ENCODE measurements at regions not wholly inside any gene's neighbourhood (a gene's known extent, or its start where the extent isn't known, plus 50 kb on each side); places are given as distances from the start of the nearest gene placed in this dataset.

GRCh38 chr13:22569811-22570210 is 611.0 kb upstream of the SGCG start:
- no peak for ATAC-seq

DNA sequence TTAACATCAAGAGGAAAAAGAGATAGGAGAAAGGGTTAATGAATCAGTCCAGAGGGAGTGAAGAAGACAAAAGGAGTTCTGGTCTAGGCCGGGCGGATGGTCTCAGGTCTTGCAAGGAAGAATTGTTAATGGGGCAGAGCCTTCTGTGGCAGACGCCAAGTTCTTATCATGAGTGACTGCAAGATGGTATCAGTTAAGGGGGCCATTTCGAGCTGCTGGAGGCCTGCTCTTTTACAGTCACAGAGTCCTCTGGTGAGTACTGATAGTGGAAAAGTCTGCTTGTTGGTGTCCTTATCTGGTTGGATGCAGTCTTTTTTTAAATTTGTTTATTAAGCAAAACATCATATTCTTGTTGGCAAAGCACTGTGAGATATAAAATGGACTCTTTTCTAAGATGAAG is 590.9 kb upstream of the SGCG start:
- H3K36me3 Mint-ChIP-seq (ENCODE audit: low read depth), result no peaks in the 10 kb centered on the region
- H3K27me3 Mint-ChIP-seq (ENCODE audit: insufficient read depth, low read depth, poor library complexity), result no peaks in the 10 kb centered on the region
- H3K27ac ChIP-seq (ENCODE audit: low read depth), result no peak overlapping the region
- H3K27ac Mint-ChIP-seq, result no peak overlapping the region
- no peak overlapping the region for H3K4me2 ChIP-seq
- no peak overlapping the region for H3K4me3 ChIP-seq
- ATAC-seq, result no peak
- H3K4me1 ChIP-seq (ENCODE audit: insufficient read depth), result no peaks in the 10 kb centered on the region
- no peaks in the 10 kb centered on the region for H3K79me2 ChIP-seq (replicated peaks; ENCODE audit: insufficient read depth)
- no peaks in the 10 kb centered on the region for H3K4me1 Mint-ChIP-seq
- DNase-seq (ENCODE audit: low spot score), result no peak
- no peak overlapping the region for H3K4me3 Mint-ChIP-seq
- H3K27me3 ChIP-seq (ENCODE audit: insufficient read depth), result no peaks in the 10 kb centered on the region
- no peaks in the 10 kb centered on the region for H3K36me3 ChIP-seq (ENCODE audit: insufficient read depth)
- no peaks in the 10 kb centered on the region for H4K20me1 ChIP-seq (replicated peaks; ENCODE audit: insufficient read depth)
- H3F3A ChIP-seq (replicated peaks; ENCODE audit: low read depth), result no peaks in the 10 kb centered on the region
- H2AFZ ChIP-seq, result no peak overlapping the region
- H3K9me3 Mint-ChIP-seq, result 0 out of 3 replicates have a peak, but pooled peaks cover 3% of the 10 kb centered on the region
- H3K9me2 ChIP-seq (ENCODE audit: insufficient read depth), result peaks cover 10% of the 10 kb centered on the region; the same call in 1 of the 2 replicates
- TF ChIP-seq, protein P1, sequence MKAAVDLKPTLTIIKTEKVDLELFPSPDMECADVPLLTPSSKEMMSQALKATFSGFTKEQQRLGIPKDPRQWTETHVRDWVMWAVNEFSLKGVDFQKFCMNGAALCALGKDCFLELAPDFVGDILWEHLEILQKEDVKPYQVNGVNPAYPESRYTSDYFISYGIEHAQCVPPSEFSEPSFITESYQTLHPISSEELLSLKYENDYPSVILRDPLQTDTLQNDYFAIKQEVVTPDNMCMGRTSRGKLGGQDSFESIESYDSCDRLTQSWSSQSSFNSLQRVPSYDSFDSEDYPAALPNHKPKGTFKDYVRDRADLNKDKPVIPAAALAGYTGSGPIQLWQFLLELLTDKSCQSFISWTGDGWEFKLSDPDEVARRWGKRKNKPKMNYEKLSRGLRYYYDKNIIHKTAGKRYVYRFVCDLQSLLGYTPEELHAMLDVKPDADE (IDR thresholded peaks at IDR 0.05), result no peak
- TF ChIP-seq, protein P2, sequence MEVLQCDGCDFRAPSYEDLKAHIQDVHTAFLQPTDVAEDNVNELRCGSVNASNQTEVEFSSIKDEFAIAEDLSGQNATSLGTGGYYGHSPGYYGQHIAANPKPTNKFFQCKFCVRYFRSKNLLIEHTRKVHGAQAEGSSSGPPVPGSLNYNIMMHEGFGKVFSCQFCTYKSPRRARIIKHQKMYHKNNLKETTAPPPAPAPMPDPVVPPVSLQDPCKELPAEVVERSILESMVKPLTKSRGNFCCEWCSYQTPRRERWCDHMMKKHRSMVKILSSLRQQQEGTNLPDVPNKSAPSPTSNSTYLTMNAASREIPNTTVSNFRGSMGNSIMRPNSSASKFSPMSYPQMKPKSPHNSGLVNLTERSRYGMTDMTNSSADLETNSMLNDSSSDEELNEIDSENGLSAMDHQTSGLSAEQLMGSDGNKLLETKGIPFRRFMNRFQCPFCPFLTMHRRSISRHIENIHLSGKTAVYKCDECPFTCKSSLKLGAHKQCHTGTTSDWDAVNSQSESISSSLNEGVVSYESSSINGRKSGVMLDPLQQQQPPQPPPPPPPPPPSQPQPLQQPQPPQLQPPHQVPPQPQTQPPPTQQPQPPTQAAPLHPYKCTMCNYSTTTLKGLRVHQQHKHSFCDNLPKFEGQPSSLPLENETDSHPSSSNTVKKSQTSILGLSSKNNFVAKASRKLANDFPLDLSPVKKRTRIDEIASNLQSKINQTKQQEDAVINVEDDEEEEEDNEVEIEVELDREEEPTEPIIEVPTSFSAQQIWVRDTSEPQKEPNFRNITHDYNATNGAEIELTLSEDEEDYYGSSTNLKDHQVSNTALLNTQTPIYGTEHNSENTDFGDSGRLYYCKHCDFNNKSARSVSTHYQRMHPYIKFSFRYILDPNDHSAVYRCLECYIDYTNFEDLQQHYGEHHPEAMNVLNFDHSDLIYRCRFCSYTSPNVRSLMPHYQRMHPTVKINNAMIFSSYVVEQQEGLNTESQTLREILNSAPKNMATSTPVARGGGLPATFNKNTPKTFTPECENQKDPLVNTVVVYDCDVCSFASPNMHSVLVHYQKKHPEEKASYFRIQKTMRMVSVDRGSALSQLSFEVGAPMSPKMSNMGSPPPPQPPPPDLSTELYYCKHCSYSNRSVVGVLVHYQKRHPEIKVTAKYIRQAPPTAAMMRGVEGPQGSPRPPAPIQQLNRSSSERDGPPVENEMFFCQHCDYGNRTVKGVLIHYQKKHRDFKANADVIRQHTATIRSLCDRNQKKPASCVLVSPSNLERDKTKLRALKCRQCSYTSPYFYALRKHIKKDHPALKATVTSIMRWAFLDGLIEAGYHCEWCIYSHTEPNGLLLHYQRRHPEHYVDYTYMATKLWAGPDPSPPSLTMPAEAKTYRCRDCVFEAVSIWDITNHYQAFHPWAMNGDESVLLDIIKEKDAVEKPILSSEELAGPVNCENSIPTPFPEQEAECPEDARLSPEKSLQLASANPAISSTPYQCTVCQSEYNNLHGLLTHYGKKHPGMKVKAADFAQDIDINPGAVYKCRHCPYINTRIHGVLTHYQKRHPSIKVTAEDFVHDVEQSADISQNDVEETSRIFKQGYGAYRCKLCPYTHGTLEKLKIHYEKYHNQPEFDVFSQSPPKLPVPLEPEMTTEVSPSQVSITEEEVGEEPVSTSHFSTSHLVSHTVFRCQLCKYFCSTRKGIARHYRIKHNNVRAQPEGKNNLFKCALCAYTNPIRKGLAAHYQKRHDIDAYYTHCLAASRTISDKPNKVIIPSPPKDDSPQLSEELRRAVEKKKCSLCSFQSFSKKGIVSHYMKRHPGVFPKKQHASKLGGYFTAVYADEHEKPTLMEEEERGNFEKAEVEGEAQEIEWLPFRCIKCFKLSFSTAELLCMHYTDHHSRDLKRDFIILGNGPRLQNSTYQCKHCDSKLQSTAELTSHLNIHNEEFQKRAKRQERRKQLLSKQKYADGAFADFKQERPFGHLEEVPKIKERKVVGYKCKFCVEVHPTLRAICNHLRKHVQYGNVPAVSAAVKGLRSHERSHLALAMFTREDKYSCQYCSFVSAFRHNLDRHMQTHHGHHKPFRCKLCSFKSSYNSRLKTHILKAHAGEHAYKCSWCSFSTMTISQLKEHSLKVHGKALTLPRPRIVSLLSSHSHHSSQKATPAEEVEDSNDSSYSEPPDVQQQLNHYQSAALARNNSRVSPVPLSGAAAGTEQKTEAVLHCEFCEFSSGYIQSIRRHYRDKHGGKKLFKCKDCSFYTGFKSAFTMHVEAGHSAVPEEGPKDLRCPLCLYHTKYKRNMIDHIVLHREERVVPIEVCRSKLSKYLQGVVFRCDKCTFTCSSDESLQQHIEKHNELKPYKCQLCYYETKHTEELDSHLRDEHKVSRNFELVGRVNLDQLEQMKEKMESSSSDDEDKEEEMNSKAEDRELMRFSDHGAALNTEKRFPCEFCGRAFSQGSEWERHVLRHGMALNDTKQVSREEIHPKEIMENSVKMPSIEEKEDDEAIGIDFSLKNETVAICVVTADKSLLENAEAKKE (CRISPR knock-in tag; IDR thresholded peaks at IDR 0.05), result no peak
- no peak for TF ChIP-seq ZNF114 (CRISPR knock-in tag; IDR thresholded peaks at IDR 0.05)
- no peak for TF ChIP-seq ZNF331 (CRISPR knock-in tag; IDR thresholded peaks at IDR 0.05; ENCODE audit: low read depth)
- no peak for TF ChIP-seq CREB1 (CRISPR knock-in tag; IDR thresholded peaks at IDR 0.05; ENCODE audit: low read depth)
- TF ChIP-seq JUNB (IDR thresholded peaks at IDR 0.05; ENCODE audit: unreplicated experiment), result no peak

More at GRCh38 chr13:22569811-22570210, 611.0 kb upstream of the SGCG start:
- H3K4me1 Mint-ChIP-seq, result no peaks in the 10 kb centered on the region
- H3K27me3 Mint-ChIP-seq (ENCODE audit: insufficient read depth, low read depth, poor library complexity), result no peaks in the 10 kb centered on the region
- H3K27ac Mint-ChIP-seq, result no peak overlapping the region
- Histone ChIP-seq H3K9me2 (ENCODE audit: insufficient read depth) (no peaks in the 10 kb centered on the region), H3K4me2 (no peak overlapping the region), H4K20me1 (replicated peaks; ENCODE audit: insufficient read depth) (no peaks in the 10 kb centered on the region), H3K4me3 (no peak overlapping the region), H3K27me3 (ENCODE audit: insufficient read depth) (no peaks in the 10 kb centered on the region), H3K27ac (ENCODE audit: low read depth) (no peak overlapping the region), H2AFZ (no peak overlapping the region), H3K4me1 (ENCODE audit: insufficient read depth) (no peaks in the 10 kb centered on the region; the same call in 1 of the 2 replicates), H3K36me3 (ENCODE audit: insufficient read depth) (no peaks in the 10 kb centered on the region), H3F3A (replicated peaks; ENCODE audit: low read depth) (no peaks in the 10 kb centered on the region), H3K79me2 (replicated peaks; ENCODE audit: insufficient read depth) (no peaks in the 10 kb centered on the region)
- no peak overlapping the region for H3K4me3 Mint-ChIP-seq
- H3K9me3 Mint-ChIP-seq, result 0 out of 3 replicates have a peak, but pooled peaks cover 3% of the 10 kb centered on the region
- H3K36me3 Mint-ChIP-seq (ENCODE audit: low read depth), result no peaks in the 10 kb centered on the region
- no peak for TF ChIP-seq STAT1 (IDR thresholded peaks at IDR 0.05; ENCODE audit: unreplicated experiment)
- TF ChIP-seq, protein P3, sequence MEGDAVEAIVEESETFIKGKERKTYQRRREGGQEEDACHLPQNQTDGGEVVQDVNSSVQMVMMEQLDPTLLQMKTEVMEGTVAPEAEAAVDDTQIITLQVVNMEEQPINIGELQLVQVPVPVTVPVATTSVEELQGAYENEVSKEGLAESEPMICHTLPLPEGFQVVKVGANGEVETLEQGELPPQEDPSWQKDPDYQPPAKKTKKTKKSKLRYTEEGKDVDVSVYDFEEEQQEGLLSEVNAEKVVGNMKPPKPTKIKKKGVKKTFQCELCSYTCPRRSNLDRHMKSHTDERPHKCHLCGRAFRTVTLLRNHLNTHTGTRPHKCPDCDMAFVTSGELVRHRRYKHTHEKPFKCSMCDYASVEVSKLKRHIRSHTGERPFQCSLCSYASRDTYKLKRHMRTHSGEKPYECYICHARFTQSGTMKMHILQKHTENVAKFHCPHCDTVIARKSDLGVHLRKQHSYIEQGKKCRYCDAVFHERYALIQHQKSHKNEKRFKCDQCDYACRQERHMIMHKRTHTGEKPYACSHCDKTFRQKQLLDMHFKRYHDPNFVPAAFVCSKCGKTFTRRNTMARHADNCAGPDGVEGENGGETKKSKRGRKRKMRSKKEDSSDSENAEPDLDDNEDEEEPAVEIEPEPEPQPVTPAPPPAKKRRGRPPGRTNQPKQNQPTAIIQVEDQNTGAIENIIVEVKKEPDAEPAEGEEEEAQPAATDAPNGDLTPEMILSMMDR (conservative IDR thresholded peaks at IDR 0.05; ENCODE audit: low read depth in 2 of 2), result peak in 1 of 2 experiments; percentile 30; a peak in 3 of 4 replicates
- no peak for DNase-seq (ENCODE audit: low spot score)

Measured in GM23338 (cell line).